ENCODE measurements at regions not wholly inside any gene's neighbourhood (a gene's known extent, or its start where the extent isn't known, plus 50 kb on each side); places are given as distances from the start of the nearest gene placed in this dataset.
"Not testable (repeated sequence)": the region's sequence is repeated elsewhere in the genome, so short reads cannot be mapped to it uniquely, and the experiment has no call there.

- peaks cover 13% of the 10 kb centered on the region for H3K27me3 Mint-ChIP-seq
- no peak for DNase-seq
- H3K4me1 Mint-ChIP-seq = no peaks in the 10 kb centered on the region
- no peaks in the 10 kb centered on the region for H3K36me3 Mint-ChIP-seq (ENCODE audit: low read depth)
- H3K27ac Mint-ChIP-seq = no peak overlapping the region
- no peak for ATAC-seq
- H3K9me3 Mint-ChIP-seq = no peaks in the 10 kb centered on the region
- H3K4me3 Mint-ChIP-seq = no peak overlapping the region
Observed at GRCh38 chrX:18102006-18102405, 118.7 kb downstream of the BEND2 start.

DNA sequence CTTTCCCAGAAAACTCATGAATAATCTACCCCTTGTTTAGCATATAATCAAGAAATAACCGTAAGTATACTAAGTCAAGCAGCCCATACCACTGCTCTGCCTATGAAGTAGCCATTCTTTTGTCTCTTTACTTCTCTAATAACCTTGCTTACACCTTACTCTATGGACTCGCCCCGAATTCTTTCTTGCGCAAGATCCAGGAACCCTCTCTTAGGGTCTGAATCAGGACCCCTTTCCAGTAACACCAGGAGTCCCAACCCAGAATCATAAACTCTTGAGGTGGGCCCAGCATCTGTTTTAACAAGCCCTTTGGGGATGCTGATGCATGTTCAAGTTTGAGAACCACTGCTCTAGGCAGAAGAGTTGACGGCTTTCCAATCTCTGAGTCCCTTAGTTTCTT lies 119.6 kb downstream of the BEND2 start:
- Mint-ChIP-seq H3K36me3 (ENCODE audit: low read depth) (no peaks in the 10 kb centered on the region), H3K27me3 (peaks cover 13% of the 10 kb centered on the region), H3K4me1 (no peaks in the 10 kb centered on the region), H3K4me3 (no peak overlapping the region), H3K9me3 (no peaks in the 10 kb centered on the region), H3K27ac (no peak overlapping the region)
- no peak for ATAC-seq
- no peak for DNase-seq

GRCh38 chrX:18099745-18100144 lies 120.9 kb downstream of the BEND2 start:
- Mint-ChIP-seq H3K27ac (no peak overlapping the region), H3K36me3 (ENCODE audit: low read depth) (no peaks in the 10 kb centered on the region), H3K4me3 (no peak overlapping the region), H3K27me3 (peaks cover 13% of the 10 kb centered on the region), H3K9me3 (no peaks in the 10 kb centered on the region), H3K4me1 (no peaks in the 10 kb centered on the region)
- DNase-seq (no peak), ATAC-seq (no peak)

DNA sequence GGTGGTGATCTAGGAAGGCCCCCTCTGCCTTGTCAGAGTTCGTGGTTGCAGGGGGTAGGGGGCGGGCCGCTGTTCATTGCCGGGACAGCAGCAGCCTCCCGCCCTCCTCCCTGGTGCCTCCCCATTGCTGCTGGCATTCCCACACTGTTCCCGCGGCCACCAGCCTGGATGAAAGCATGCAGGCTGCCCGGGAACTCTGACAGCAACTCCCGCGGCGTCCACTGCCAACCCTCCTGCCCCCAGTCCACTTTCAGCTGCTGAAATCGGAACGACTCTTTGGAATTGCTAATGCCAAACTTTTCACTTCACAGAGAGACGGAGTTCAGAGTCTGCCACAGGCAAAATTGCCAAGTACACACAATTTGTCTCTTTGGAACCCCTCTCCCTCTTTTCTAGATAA lies 121.9 kb downstream of the BEND2 start:
- H3K27me3 Mint-ChIP-seq = peaks cover 13% of the 10 kb centered on the region
- no peaks in the 10 kb centered on the region for H3K4me1 Mint-ChIP-seq
- no peak for ATAC-seq
- no peak for DNase-seq
- no peak overlapping the region for H3K27ac Mint-ChIP-seq
- no peaks in the 10 kb centered on the region for H3K9me3 Mint-ChIP-seq
- no peaks in the 10 kb centered on the region for H3K36me3 Mint-ChIP-seq (ENCODE audit: low read depth)
- no peak overlapping the region for H3K4me3 Mint-ChIP-seq

DNA sequence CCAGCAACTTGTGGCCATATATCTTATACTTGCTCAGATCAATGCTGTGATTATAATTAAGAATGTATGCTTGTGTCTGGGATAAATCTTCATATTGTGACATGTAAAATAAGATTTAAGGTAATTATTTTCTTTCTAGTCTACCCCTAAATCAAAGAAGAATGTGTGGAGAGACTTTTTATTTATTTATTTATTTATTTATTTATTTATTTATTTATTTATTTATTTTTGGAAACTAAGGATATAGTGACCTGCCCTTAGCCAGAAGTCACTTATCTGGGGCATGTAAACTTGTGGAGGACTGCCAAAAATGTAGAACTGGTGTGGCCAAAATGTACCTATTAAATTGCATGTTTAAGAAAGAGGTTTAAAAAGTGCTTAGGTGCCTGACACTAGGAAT lies 144.3 kb downstream of the BEND2 start:
- H3K4me1 Mint-ChIP-seq = no peaks in the 10 kb centered on the region
- no peaks in the 10 kb centered on the region for H3K27me3 Mint-ChIP-seq
- ATAC-seq (no peak), DNase-seq (no peak)
- H3K9me3 Mint-ChIP-seq = no peaks in the 10 kb centered on the region
- no peak overlapping the region for H3K27ac Mint-ChIP-seq
- no peak overlapping the region for H3K4me3 Mint-ChIP-seq
- no peaks in the 10 kb centered on the region for H3K36me3 Mint-ChIP-seq (ENCODE audit: low read depth)

GRCh38 chrX:18075603-18076002 lies 145.1 kb downstream of the BEND2 start:
- Mint-ChIP-seq H3K36me3 (ENCODE audit: low read depth) (no peaks in the 10 kb centered on the region), H3K4me3 (no peak overlapping the region), H3K27ac (no peak overlapping the region), H3K4me1 (no peaks in the 10 kb centered on the region), H3K27me3 (no peaks in the 10 kb centered on the region), H3K9me3 (no peaks in the 10 kb centered on the region)
- ATAC-seq (no peak), DNase-seq (no peak)

GRCh38 chrX:18068045-18068444 lies 152.6 kb downstream of the BEND2 start:
- H3K9me3 Mint-ChIP-seq, DNase-seq, H3K27me3 Mint-ChIP-seq: not testable (repeated sequence)

GRCh38 chrX:18065956-18066355 lies 154.7 kb downstream of the BEND2 start:
- Mint-ChIP-seq H3K4me3 (no peak overlapping the region), H3K36me3 (ENCODE audit: low read depth) (no peaks in the 10 kb centered on the region), H3K27ac (no peak overlapping the region), H3K4me1 (no peaks in the 10 kb centered on the region), H3K27me3 (peaks cover 6% of the 10 kb centered on the region), H3K9me3 (no peaks in the 10 kb centered on the region)
- ATAC-seq (no peak), DNase-seq (no peak)

More at GRCh38 chrX:18068045-18068444, 152.6 kb downstream of the BEND2 start:
- not testable (repeated sequence) for H3K4me1 Mint-ChIP-seq; H3K36me3 Mint-ChIP-seq (ENCODE audit: low read depth); H3K27ac Mint-ChIP-seq; H3K4me3 Mint-ChIP-seq; ATAC-seq

GRCh38 chrX:18051690-18052089 lies 169.0 kb downstream of the BEND2 start:
- no peak for DNase-seq
- no peak for ATAC-seq
- Mint-ChIP-seq H3K4me3 (no peak overlapping the region), H3K27ac (no peak overlapping the region), H3K4me1 (no peaks in the 10 kb centered on the region), H3K27me3 (no peaks in the 10 kb centered on the region), H3K9me3 (no peaks in the 10 kb centered on the region), H3K36me3 (ENCODE audit: low read depth) (no peaks in the 10 kb centered on the region)

DNA sequence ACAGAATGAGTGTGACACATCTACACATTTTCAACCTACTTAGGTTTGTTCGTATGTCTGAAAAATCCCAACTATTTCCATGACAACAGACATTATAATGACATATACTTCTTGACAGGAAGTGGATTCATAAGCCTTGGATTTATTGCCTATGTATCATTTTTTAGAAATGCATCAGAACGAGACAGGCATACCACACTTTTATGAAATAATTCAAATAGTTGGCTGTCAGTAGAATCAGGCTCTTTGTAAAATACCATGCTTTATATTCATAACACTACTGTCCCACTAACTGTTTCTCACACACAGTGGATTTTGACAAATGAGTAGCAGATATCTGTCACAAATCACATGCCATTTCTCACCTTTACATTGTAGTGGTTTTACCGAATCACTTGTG lies 173.2 kb downstream of the BEND2 start:
- Mint-ChIP-seq H3K36me3 (ENCODE audit: low read depth) (no peaks in the 10 kb centered on the region), H3K9me3 (no peaks in the 10 kb centered on the region), H3K27ac (no peak overlapping the region), H3K27me3 (no peaks in the 10 kb centered on the region), H3K4me3 (no peak overlapping the region), H3K4me1 (no peaks in the 10 kb centered on the region)
- DNase-seq = no peak
- ATAC-seq = no peak

DNA sequence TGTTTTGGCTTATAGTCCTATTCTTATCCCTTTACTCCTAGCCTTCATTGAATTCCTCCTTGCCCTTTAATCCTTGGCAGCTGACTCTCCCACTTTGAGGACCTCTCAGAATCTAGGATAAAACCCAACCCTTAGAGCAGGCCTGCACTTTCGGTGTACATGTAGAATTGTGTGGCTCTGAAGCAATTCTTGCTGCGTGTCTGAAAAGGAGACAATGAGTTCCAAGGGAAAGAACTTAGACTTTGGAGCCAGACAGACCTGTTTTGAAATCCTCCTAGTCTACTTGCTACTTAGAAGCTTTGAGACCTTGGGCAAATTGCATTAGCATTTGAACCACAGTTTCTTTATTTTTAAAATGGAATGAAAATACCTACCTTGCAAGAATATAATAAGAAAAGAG lies 175.2 kb downstream of the BEND2 start:
- Mint-ChIP-seq H3K4me1 (peaks cover 3% of the 10 kb centered on the region), H3K9me3 (no peaks in the 10 kb centered on the region), H3K27ac (no peak overlapping the region), H3K36me3 (ENCODE audit: low read depth) (no peaks in the 10 kb centered on the region), H3K4me3 (no peak overlapping the region), H3K27me3 (no peaks in the 10 kb centered on the region)
- no peak for DNase-seq
- no peak for ATAC-seq

DNA sequence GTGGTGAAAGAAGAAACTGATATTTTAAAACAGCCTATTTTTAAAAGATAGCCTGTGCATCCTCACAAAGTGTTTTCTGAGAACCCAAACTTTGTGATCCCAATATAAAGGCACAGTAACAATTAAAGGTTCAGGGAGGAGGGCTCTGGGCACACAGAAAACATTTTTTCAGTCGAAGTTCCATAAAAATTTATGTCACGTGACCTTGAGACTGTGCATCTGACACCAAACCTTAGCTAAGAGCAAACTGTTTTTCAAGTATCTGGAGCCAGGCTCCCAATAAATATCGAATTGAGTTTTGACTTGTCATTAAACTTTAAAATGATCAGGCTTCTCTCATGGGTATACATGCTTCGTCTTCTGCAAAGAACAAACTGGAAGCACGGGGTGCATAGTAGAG lies 177.9 kb downstream of the BEND2 start:
- H3K4me3 Mint-ChIP-seq = no peak overlapping the region
- no peaks in the 10 kb centered on the region for H3K27me3 Mint-ChIP-seq
- ATAC-seq (no peak), DNase-seq (no peak)
- H3K27ac Mint-ChIP-seq = no peak overlapping the region
- H3K4me1 Mint-ChIP-seq = peaks cover 3% of the 10 kb centered on the region
- no peaks in the 10 kb centered on the region for H3K36me3 Mint-ChIP-seq (ENCODE audit: low read depth)
- no peaks in the 10 kb centered on the region for H3K9me3 Mint-ChIP-seq

GRCh38 chrX:18041656-18042055 lies 179.0 kb downstream of the BEND2 start:
- DNase-seq = no peak

DNA sequence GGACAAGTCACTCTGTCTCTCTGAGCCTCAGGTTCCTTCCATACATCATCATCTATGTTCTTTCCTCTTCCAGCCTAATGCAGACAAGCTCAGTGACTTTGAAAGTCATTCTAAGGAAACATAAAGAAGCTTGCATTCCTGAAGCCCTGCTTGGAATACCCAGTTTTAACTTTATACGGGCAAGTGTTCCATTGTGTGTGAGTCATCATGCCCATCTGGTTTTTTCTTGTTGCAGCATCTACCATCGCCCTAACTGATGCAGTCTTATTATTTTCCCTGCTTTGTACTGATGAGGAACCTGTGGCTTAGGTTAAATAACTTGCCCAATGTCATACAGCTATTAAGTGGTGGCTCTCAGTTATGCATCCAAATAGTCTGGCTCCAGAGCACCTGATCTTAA lies 177.9 kb upstream of the RAI2 start:
- Mint-ChIP-seq H3K4me3 (no peak overlapping the region), H3K36me3 (ENCODE audit: low read depth) (no peaks in the 10 kb centered on the region), H3K4me1 (peaks cover 3% of the 10 kb centered on the region), H3K9me3 (no peaks in the 10 kb centered on the region), H3K27ac (no peak overlapping the region), H3K27me3 (no peaks in the 10 kb centered on the region)
- no peak for DNase-seq
- ATAC-seq = no peak

More at GRCh38 chrX:18041656-18042055, 179.0 kb downstream of the BEND2 start:
- no peak overlapping the region for H3K27ac Mint-ChIP-seq
- ATAC-seq = peak; percentile 66
- H3K27me3 Mint-ChIP-seq = no peaks in the 10 kb centered on the region
- H3K9me3 Mint-ChIP-seq = no peaks in the 10 kb centered on the region
- H3K36me3 Mint-ChIP-seq (ENCODE audit: low read depth) = no peaks in the 10 kb centered on the region
- H3K4me3 Mint-ChIP-seq = no peak overlapping the region
- peaks cover 3% of the 10 kb centered on the region for H3K4me1 Mint-ChIP-seq

DNA sequence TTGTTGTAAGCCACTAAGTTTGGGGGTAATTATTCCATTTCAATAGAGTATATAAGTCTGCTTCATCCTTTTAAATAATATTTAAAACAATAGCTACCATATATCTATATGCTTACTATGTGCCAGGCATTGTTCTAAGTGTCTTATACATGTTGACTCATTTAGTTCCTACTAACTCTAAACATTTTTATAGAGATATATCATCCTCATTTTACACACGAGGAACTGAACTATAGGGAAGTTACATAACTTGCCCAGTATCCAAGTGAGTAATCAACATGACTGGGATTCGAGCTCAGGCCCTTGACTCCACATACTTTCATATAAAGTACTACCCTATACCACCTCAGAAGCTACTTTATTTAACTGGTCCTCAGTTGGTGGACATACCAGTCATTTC lies 175.3 kb upstream of the RAI2 start:
- H3K27ac Mint-ChIP-seq = no peak overlapping the region
- H3K36me3 Mint-ChIP-seq (ENCODE audit: low read depth) = no peaks in the 10 kb centered on the region
- H3K4me1 Mint-ChIP-seq = peaks cover 4% of the 10 kb centered on the region
- no peaks in the 10 kb centered on the region for H3K27me3 Mint-ChIP-seq
- no peak overlapping the region for H3K4me3 Mint-ChIP-seq
- DNase-seq (no peak), ATAC-seq (no peak)
- no peaks in the 10 kb centered on the region for H3K9me3 Mint-ChIP-seq

DNA sequence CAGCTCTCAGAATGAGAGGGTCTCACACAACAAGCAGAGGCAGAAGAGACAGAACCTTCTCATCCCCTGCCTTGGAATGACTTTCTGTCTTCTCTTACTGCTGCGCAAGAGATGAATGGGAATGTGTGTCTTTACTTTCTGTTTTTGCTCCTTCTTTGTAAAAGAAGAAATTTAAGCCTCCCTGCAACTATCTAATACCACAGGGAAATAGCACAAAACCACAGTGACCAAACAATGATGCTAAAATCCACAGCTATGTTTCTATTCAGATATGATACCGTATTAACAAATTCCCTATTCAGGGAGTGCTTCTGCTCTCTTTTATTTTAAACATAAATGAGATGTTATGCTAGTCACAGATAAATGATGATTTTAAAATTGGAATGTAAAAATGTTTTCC lies 173.8 kb upstream of the RAI2 start:
- Mint-ChIP-seq H3K9me3 (no peaks in the 10 kb centered on the region), H3K4me1 (peaks cover 3% of the 10 kb centered on the region), H3K27me3 (no peaks in the 10 kb centered on the region), H3K36me3 (ENCODE audit: low read depth) (no peaks in the 10 kb centered on the region), H3K4me3 (no peak overlapping the region), H3K27ac (no peak overlapping the region)
- DNase-seq = no peak
- ATAC-seq = no peak
